GM12875 (cell line): ENCODE measurements at regions not wholly inside any gene's neighbourhood (a gene's known extent, or its start where the extent isn't known, plus 50 kb on each side); places are given as distances from the start of the nearest gene placed in this dataset.

Source experiments
- H3K4me3 ChIP-seq: one replicate; pipeline ENCODE4 v1.5.1; 2011; ENCODE audit warnings: low read depth, low read length, control low read depth
- CTCF ChIP-seq: IDR thresholded peaks from 2 replicates; pipeline ENCODE4 v1.5.1; 2011; ENCODE audit warnings: low read depth, mild to moderate bottlenecking, control low read depth, inconsistent platforms, low read length, moderate library complexity, borderline replicate concordance; ENCODE audit not compliant: insufficient read depth

GRCh38 chr22:22712092-22712658 lies 67.8 kb downstream of the GGTLC2 start:
- no peak overlapping the region for H3K4me3 ChIP-seq
- no peak for TF ChIP-seq CTCF

- no peak overlapping the region for H3K4me3 ChIP-seq
- TF ChIP-seq CTCF = no peak
Measured at GRCh38 chr22:22712666-22713365, 68.4 kb downstream of the GGTLC2 start.

- TF ChIP-seq CTCF = no peak
- no peak overlapping the region for H3K4me3 ChIP-seq
Measured at GRCh38 chr22:22713416-22713815, 69.0 kb downstream of the GGTLC2 start.

GRCh38 chr22:22714600-22715335 lies 70.4 kb downstream of the GGTLC2 start:
- TF ChIP-seq CTCF = no peak
- no peak overlapping the region for H3K4me3 ChIP-seq

GRCh38 chr22:22716136-22716665 lies 71.8 kb downstream of the GGTLC2 start:
- H3K4me3 ChIP-seq = no peak overlapping the region
- no peak for TF ChIP-seq CTCF

GRCh38 chr22:22717664-22718063 lies 73.2 kb downstream of the GGTLC2 start:
- no peak for TF ChIP-seq CTCF
- no peak overlapping the region for H3K4me3 ChIP-seq
